ENCODE measurements at regions not wholly inside any gene's neighbourhood (a gene's known extent, or its start where the extent isn't known, plus 50 kb on each side); places are given as distances from the start of the nearest gene placed in this dataset.

DNA sequence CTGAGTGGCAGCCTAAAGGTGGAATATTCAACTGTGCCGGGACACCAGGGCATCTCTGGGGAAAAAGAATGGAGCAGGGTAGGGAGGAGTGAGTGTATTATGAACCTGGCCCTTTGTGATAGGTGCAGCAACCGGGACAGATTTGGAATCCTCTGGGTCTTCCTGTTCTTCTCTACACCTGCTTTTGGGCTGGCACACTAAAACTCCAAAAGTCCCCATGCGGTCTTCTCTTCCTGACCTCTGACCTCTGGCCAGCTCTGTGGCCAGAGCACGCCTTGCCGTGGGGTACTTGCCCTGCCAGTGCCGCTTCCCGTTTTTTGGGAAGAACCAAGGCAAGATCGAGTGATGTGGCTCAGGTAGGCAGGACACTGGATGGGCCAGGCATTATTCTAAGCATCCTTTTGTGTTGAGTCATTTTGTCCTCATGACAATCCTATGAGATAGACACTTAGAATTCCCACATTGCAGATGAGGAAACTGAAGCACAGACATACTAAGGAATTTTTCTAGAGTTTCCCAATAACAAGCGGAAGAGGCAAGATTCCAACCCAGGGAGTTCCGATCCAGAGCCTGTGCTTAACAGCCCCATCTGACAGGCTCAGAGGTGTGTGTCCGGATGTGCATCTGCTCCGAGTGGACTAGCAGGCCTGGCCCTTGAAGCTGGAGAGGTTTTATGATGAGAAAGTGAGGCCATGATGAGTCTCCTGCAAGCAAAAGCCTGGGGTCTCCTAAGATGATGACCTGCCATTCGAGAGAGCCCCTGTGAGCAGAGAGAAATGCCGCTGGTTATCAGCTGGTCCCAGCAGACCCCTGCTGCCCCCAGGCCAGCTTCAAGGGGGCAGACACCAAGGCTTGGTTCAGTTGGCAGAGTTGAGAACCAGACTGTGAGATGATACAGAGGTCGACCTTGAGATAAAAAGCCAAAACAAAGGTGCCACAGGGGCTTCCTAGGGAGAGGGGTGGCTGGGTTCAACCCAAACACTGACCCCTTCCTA, 67.9 kb upstream of the ESRRB start:
- peak; percentile 49 for DNase-seq (ENCODE audit: low spot score)
- H3K4me1 ChIP-seq, result peaks cover 0 to 7% of the 10 kb centered on the region in 2 donors
- TF ChIP-seq, protein P1, sequence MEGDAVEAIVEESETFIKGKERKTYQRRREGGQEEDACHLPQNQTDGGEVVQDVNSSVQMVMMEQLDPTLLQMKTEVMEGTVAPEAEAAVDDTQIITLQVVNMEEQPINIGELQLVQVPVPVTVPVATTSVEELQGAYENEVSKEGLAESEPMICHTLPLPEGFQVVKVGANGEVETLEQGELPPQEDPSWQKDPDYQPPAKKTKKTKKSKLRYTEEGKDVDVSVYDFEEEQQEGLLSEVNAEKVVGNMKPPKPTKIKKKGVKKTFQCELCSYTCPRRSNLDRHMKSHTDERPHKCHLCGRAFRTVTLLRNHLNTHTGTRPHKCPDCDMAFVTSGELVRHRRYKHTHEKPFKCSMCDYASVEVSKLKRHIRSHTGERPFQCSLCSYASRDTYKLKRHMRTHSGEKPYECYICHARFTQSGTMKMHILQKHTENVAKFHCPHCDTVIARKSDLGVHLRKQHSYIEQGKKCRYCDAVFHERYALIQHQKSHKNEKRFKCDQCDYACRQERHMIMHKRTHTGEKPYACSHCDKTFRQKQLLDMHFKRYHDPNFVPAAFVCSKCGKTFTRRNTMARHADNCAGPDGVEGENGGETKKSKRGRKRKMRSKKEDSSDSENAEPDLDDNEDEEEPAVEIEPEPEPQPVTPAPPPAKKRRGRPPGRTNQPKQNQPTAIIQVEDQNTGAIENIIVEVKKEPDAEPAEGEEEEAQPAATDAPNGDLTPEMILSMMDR (IDR thresholded peaks at IDR 0.05), result no peak
- no peak overlapping the region for H3K27ac ChIP-seq
- no peaks in the 10 kb centered on the region for H3K9me3 ChIP-seq
- H3K36me3 ChIP-seq, result no peaks in the 10 kb centered on the region
- no peaks in the 10 kb centered on the region for H3K27me3 ChIP-seq
- H3K4me3 ChIP-seq, result no peak overlapping the region

DNA sequence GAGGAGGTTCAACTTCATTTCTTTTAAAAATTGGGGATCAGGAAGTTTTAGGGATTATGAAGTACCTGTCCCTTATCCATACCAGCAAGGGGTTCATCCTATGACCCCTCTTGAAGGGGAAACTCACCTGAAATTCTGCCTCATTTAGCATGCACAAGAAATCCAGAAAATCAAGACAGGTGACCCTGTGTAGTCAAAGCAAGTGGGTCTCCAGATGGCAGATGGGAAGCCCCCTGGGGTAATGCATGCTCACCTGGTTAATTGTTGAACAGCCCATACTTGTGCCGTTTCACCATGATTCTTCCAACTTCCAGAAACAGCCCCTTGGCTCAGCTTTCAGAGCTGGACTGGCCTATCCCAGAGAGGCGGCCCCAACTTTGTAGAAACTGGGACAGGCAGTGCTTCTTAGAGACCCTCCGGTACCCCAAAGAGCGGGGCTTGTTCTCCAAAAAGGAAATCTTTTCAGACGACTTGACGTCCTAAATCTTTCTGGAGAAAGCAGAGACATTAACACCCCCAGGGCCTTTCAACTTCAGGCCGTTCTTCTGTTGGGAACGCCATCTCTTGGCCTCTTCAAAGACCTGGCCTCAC, 66.3 kb upstream of the ESRRB start:
- H3K9me3 ChIP-seq, result no peaks in the 10 kb centered on the region
- no peak overlapping the region for H3K4me3 ChIP-seq
- H3K27me3 ChIP-seq, result no peaks in the 10 kb centered on the region
- peak overlapping the region; percentile 71 to 77 for H3K27ac ChIP-seq
- DNase-seq (ENCODE audit: low spot score), result no peak
- peaks cover 0 to 7% of the 10 kb centered on the region in 2 donors for H3K4me1 ChIP-seq
- TF ChIP-seq, protein P1 (IDR thresholded peaks at IDR 0.05), result no peak
- H3K36me3 ChIP-seq, result no peaks in the 10 kb centered on the region

DNA sequence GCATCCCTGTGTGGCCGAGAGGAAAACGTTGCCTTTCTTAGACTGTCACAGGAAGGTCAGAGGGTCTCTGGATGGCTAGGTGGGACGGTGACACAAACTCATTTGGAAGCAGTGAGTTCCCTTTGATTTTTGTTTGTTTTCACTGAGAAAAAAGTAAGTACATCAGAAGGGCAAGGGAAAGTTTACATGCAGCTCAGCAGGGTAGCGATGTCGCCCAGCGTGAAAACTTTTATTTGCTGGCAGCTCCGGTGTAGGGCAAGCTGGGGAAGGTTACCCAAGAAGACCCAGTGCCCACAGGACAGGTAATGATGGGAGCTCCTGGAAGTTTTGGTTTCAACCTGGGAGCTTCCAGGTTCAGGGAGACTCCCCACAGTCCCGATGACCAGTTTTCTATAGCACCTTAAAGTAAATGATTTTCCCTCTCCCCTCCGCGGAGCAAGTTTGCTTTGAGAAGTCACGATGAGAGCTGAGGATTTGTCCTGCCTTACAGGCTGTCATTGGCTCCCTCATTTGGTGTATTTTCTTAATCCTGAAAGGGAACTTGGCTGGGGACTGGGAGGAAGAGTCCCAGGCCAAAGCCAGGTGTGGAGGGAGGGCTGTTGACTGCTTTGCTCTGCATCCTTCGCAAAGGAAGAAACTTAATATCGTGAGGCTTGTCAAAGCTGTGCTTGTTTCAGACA, 64.7 kb upstream of the ESRRB start:
- DNase-seq (ENCODE audit: low spot score), result no peak
- TF ChIP-seq, protein P1 (IDR thresholded peaks at IDR 0.05), result no peak
- H3K9me3 ChIP-seq, result no peaks in the 10 kb centered on the region
- no peaks in the 10 kb centered on the region for H3K36me3 ChIP-seq
- peak overlapping the region; percentile 42 to 43 for H3K4me3 ChIP-seq
- peaks cover 0 to 7% of the 10 kb centered on the region in 2 donors for H3K4me1 ChIP-seq
- no peaks in the 10 kb centered on the region for H3K27me3 ChIP-seq
- H3K27ac ChIP-seq, result peak overlapping the region; percentile 71 to 77

DNA sequence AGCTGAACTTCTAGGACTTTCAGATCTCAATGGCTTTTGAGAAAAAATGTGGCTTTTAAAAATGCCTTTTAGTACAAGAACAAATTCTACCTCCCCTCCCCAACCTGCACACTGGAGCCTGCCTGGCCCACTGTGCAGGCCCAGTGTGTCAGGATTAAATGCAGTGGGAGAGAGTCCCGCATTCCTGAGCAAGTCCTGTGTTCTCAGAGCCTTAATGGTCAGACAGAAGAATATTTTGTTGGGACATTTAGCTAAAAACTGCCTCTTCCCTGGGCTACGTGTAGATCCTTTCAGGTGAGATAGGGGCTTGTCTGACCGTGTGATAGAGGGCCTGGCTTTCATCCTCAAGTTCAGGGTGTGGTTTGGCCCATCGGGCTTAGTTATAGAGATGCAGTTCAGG, 63.1 kb upstream of the ESRRB start:
- Histone ChIP-seq H3K27me3 (no peaks in the 10 kb centered on the region), H3K36me3 (no peaks in the 10 kb centered on the region), H3K4me3 (no peak overlapping the region), H3K9me3 (no peaks in the 10 kb centered on the region), H3K4me1 (peaks cover 0 to 7% of the 10 kb centered on the region in 2 donors), H3K27ac (no peak overlapping the region)
- DNase-seq (ENCODE audit: low spot score), result no peak
- TF ChIP-seq, protein P1 (IDR thresholded peaks at IDR 0.05), result no peak

DNA sequence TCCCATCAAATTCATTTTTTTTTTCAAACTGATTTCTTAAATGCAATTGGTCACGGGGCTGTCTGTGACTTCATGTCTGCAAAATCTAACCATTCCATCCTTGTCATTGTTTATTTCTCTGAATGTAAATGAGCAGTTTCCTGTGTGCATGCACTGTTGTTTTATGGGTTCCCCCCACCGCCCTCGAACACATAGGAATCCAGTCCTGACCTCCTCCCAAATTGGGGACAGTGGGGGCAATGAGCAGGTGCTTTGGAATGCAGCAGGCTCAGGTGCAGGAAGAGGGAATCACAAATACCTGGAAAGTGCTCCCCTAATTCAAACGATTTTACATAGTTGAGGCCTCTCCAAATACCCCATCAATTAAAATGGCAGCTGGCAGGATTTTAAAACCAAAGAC, 62.6 kb upstream of the ESRRB start:
- H3K27ac ChIP-seq, result no peak overlapping the region
- H3K36me3 ChIP-seq, result no peaks in the 10 kb centered on the region
- peaks cover 0 to 7% of the 10 kb centered on the region in 2 donors for H3K4me1 ChIP-seq
- no peaks in the 10 kb centered on the region for H3K27me3 ChIP-seq
- H3K4me3 ChIP-seq, result no peak overlapping the region
- DNase-seq (ENCODE audit: low spot score), result no peak
- H3K9me3 ChIP-seq, result no peaks in the 10 kb centered on the region
- TF ChIP-seq, protein P1 (IDR thresholded peaks at IDR 0.05), result no peak
